GM18861 (cell line): ENCODE measurements at regions not wholly inside any gene's neighbourhood (a gene's known extent, or its start where the extent isn't known, plus 50 kb on each side); places are given as distances from the start of the nearest gene placed in this dataset.
"Not testable (repeated sequence)": the region's sequence is repeated elsewhere in the genome, so short reads cannot be mapped to it uniquely, and the experiment has no call there.

Experiments used
- ATAC-seq: cut with Tn5 transposase; IDR thresholded peaks from one replicate; pipeline ENCODE4 v1.9.1; 2021; ENCODE audit not compliant: unreplicated experiment

DNA sequence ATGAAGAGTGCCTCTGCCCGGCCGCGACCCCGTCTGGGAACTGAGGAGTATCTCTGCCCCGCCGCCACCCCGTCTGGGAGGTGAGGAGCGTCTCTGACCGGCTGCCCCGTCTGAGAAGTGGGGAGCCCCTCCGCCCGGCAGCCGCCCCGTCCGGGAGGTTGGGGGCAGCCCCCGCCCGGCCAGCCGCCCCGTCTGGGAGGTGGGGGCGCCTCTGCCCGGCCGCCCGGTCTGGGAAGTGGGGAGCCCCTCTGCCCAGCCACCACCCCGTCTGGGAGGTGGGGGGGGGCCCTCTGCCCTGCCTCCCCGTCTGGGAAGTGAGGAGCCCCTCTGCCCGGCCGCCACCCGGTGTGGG, 1251.9 kb downstream of the BRINP3 start:
- ATAC-seq, result not testable (repeated sequence)

DNA sequence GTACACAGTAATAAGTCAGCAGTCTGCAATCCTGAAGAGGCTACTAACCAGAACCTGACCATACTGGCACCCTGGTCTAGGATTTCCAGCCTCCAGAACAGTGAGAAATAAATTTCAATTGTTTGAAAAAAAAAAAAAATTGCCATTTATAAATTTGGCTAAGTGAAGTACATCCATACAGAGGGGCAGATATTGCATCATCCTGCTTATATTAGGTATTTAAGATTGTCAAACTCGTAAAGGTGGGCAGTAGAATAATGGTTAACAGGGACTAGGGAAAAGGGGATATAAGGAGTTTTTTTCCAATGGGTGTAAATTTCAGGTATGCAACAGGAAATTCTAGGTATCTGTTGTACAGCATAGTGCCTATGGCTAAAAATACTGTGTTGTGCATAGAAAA, 1250.9 kb downstream of the BRINP3 start:
- no peak for ATAC-seq

- ATAC-seq, result no peak
Measured at GRCh38 chr1:189237008-189237407, 1240.7 kb downstream of the BRINP3 start.

DNA sequence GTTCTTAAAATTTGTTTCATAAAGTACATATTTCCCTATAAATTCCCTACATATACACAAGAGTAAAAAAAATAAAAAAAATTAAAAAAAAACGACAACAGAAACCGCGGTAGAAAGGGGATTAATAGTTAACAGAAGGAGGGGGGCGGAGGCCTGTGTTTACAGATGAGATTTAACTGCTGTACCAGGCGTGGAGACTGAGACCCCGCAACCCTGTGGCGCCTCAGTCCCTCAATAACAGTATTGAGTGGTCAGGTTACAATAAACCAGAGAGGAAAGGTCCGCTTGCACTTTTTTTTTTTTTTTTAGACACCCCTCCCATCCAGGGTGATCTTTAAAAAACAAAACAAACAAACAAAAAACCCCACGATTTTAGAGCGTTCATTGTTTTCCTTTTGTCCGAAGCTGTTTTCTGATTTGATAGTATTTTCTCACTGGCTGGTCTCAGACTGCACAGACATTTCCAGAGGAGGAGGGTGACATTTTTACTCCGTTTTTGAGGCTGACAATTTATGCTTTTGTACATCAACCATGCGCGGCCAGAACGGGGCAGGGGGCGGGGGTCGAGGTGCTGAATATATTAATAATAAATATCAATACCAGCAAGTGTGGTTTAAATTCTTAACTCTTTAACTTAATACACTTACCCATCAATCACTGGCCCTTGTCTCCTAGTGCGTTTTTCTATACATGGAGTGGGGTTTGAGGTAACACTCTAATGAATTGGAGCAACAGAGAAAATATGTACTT, 1223.9 kb downstream of the BRINP3 start:
- no peak for ATAC-seq

DNA sequence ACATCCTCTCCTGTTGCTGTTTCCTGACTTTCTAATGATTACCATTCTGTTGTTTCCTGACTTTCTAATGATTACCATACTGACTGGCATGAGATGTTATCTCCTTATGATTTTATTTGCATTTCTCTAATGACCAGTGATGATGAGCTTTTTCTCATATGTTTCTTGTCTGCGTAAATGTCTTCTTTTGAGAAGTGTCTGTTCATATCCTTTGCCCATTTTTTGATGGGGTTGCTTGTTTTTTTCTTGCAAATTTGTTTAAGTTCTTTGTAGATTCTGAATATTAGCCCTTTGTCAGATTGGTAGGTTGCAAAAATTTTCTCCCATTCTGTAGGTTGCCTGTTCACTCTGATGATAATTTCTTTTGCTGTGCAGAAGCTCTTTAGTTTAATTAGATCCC, 1216.5 kb downstream of the BRINP3 start:
- ATAC-seq, result not testable (repeated sequence)

DNA sequence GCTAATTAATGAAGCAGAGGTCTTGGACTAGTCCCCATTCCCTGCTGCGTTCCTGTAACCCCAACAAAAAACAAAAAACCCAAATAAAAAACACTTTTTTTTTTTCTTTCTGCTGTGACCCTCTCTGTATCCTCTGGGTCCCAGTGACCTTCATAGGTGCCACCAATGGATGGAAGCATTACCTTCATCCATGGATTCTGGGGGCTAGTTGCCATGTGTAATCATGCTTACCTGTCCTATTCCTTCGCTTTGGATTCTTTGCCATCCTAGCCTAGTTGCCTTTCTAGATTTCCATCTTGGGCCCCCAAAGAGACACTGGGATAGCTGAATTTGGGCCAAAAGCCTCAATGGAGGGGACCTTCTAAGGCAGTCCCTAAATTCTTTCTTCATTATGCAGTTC, 1208.7 kb downstream of the BRINP3 start:
- no peak for ATAC-seq

GRCh38 chr1:189274267-189274666, 1203.4 kb downstream of the BRINP3 start:
- no peak for ATAC-seq

GRCh38 chr1:189275796-189276195, 1201.9 kb downstream of the BRINP3 start:
- no peak for ATAC-seq

- no peak for ATAC-seq
Measured at GRCh38 chr1:189289346-189289745, 1188.3 kb downstream of the BRINP3 start.

GRCh38 chr1:189301235-189301634, 1176.4 kb downstream of the BRINP3 start:
- no peak for ATAC-seq

DNA sequence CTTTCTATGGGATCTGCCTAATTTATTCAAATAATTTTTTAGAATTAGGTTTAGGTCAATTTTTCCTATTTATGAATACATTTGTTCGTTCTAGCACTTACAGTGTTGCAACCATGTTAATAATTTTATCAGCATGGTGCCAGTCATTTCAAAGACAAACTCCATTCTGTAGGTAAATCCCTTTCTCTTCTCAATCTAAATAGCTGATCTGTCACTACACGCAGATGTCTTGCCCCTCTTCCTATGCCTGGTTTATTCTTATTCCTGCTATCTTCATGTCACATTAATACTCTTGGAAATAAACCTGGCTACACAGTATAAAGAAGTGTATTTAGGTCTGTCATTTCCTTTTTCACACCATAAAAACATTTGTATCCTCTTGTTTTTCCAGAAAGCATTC, 1172.4 kb downstream of the BRINP3 start:
- no peak for ATAC-seq

GRCh38 chr1:189311915-189312314, 1165.7 kb downstream of the BRINP3 start:
- no peak for ATAC-seq

DNA sequence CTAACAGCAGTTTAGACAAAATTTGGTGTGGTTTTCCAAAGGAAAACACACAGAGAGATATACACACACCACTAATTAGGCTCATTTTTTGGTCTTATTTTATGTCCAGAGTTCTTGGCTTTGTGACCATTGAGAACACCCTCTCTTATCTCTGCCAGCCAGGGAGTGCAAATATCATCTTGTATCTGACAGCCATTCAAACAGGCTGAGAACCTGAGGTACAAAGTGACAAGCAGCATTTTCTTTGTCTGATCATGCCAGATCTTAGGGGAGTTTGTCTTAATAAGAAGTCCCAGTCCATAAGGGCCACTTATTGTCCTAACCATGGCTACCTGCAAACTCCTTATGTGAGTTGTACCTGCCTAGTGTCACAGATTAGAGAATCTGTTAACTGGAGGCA, 1165.2 kb downstream of the BRINP3 start:
- ATAC-seq, result no peak

- ATAC-seq, result no peak
Measured at GRCh38 chr1:189313488-189313887, 1164.2 kb downstream of the BRINP3 start.

DNA sequence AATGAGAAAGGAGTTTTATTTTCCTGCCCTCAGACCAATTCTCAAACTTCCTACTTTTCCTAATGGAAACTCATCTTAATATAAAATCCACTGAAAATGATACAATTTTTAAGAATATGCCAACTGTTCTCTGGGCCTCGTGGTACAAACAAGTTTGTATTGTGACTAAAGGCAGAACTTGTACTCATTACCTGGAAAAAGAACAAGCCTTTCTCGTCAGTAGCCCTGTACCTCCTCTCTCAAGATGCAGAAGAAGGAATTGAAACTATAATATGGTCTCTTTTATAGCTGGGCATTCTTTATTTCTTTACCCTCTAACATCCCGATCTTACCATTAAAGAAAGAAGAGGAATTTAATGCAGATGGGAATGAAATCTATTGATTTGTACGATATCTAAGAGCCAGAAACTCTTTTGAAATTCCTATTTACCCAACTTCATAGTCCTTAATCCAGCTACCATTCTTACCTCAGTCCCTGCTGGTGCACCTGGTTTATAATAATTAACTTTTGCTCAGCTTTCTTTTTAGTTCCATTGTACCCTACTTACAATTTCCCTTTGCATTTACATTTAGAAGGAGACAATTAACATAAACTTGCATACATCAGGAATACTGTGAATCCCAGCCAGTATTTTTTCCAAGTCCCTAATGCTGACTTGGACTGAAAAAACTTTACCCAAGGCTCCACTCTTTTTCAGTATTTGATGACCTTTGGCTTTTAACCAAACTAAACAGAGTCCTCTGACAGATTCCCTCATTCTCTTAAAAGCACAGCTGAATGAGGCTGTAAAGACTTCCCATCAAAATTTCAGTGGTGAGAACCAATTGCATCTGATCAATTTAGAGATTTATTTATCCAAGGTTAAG, 1162.4 kb downstream of the BRINP3 start:
- no peak for ATAC-seq

- no peak for ATAC-seq
Measured at GRCh38 chr1:189323091-189323490, 1154.6 kb downstream of the BRINP3 start.

DNA sequence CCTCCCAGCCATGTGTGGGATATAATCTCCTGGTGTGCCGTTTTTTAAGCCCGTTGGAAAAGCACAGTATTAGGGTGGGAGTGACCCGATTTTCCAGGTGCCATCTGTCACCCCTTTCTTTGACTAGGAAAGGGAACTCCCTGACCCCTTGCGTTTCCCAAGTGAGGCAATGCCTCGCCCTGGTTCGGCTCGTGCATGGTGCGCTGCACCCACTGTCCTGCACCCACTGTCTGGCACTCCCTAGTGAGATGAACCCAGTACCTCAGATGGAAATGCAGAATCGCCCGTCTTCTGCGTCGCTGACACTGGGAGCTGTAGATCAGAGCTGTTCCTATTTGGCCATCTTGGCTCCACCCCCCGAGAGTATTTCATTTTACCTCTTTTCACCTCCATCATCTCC, 1146.6 kb downstream of the BRINP3 start:
- ATAC-seq, result not testable (repeated sequence)

DNA sequence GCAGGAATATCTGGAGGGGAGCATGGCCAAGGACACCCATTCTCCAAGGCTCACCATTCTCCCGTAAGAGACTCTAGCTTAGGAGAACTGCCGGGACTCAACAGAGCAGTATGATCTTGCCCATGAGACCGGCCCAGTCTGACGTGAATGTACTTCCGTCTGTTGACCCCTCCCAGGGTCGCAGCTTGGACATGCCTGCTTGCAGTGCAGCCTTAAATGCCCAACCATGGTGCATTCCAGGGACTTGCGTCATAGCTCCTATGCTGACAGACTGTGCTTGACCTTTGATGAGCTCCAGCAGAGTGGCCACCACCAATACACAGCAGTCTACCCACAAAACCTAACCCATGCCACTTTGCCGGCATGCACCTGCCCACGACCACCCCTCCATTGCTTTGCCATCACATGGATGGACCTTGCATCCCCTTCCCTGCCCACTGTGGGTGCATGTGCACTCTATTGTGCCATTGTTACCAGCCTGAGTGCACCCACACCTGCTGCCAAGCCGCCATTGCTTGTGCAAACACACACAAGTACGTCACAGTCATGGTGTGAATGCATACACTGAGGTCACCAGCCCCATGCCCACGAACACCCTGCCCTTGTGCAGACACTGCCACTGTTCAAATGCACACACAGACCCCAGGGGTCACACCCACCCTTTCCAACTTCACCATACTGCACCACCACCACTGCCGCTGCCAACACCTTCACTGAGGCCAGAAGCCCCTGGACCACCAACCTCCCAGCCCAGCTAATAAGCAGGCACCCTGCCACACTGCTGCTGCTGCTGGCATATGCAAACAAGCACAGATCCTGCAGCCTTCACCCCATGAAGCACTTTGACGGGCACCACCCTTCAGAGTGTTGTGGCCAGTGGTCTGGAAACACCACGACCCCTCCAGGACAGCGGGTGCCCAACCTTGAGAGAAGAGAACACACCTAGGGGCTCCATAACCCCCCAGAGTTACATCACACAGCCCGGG, 1141.3 kb downstream of the BRINP3 start:
- no peak for ATAC-seq

- ATAC-seq, result no peak
Measured at GRCh38 chr1:189349607-189350006, 1128.1 kb downstream of the BRINP3 start.

GRCh38 chr1:189350983-189351616, 1126.6 kb downstream of the BRINP3 start:
- no peak for ATAC-seq

DNA sequence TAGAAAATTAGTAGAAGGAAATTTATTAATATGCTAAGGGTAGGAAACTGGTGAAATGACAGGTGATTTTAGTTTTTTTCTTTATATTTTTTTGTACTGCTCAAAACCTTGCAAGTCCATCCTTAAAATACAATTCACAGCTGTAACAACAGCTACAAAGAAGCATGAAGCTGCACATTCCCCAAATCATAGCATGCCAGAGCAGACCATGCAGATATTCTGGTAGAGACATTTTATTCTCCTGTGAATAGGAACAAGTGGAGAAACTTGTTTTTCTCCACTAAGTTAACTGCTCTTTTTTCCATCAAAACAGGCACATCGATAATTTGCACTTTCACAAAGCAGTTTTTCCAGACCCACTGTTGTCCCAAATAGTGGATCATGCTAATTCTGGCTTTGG, 1125.7 kb downstream of the BRINP3 start:
- ATAC-seq, result no peak
